Astrocyte of the spinal cord (primary cell): ENCODE measurements at regions not wholly inside any gene's neighbourhood (a gene's known extent, or its start where the extent isn't known, plus 50 kb on each side); places are given as distances from the start of the nearest gene placed in this dataset.

Experiments used
- DNase-seq: peaks from one replicate; pipeline ENCODE4 v3.0.0; 2011; ENCODE audit warnings: low read depth, low spot score
- H3K4me3 ChIP-seq: 2 replicates; pipeline ENCODE4 v1.5.1; 2011; ENCODE audit warnings: low read depth, mild to moderate bottlenecking, low read length, moderate library complexity
- in situ Hi-C: cut with HindIII; loops from 2 replicates; pipeline ENCODE4 v1.10.0; 2017; ENCODE audit warnings: low sequenced_read_pairs
- TF ChIP-seq, protein P1 (sequence below): IDR thresholded peaks from 2 replicates; pipeline ENCODE4 v1.5.1; 2012; ENCODE audit warnings: low read depth, mild to moderate bottlenecking, low read length, inconsistent platforms

DNA sequence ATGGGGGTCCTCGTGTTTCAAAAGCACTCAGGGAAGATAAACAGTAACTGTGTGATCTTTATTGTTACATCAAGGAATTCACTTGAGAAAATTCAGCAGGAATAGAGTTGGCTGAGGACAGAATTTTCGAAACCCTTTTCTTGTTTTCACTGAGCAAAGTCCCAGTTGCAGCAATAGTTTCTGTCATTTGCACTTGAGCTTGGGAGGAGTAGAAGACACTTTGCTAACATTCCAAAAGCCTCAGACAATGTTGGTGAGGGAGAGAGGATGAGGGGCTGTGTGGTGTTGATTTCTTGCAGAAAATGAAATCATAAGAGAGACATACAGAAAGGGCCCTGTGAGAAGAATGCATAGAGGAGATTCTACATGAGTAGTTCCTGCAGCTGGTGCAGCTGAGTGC lies 151.9 kb upstream of the DIPK2B start:
- in situ Hi-C loops: no loop called here
- TF ChIP-seq, protein P1, sequence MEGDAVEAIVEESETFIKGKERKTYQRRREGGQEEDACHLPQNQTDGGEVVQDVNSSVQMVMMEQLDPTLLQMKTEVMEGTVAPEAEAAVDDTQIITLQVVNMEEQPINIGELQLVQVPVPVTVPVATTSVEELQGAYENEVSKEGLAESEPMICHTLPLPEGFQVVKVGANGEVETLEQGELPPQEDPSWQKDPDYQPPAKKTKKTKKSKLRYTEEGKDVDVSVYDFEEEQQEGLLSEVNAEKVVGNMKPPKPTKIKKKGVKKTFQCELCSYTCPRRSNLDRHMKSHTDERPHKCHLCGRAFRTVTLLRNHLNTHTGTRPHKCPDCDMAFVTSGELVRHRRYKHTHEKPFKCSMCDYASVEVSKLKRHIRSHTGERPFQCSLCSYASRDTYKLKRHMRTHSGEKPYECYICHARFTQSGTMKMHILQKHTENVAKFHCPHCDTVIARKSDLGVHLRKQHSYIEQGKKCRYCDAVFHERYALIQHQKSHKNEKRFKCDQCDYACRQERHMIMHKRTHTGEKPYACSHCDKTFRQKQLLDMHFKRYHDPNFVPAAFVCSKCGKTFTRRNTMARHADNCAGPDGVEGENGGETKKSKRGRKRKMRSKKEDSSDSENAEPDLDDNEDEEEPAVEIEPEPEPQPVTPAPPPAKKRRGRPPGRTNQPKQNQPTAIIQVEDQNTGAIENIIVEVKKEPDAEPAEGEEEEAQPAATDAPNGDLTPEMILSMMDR: no peak
- no peak for DNase-seq
- no peak overlapping the region for H3K4me3 ChIP-seq

DNA sequence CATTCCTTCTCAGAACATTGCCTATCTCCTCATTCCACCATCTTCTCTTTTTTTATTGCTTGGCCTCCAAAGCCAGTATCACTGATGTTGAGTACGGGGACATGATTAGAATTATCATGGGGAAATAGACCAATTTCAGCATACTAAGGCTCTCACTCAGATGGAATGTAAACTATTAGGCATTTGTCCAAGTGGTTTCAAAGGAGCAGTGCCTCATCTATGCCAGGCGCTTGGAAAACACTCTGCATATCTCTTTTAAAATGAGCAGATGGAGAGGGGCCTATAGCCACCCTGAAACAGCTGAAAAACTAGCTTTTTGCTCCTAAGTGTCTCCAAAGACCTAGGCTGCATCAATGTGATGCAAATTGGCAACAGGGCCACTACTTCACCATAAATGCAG lies 150.8 kb upstream of the DIPK2B start:
- peak; percentile 60 for DNase-seq
- TF ChIP-seq, protein P1: no peak
- no peak overlapping the region for H3K4me3 ChIP-seq
- in situ Hi-C loops: no loop called here

DNA sequence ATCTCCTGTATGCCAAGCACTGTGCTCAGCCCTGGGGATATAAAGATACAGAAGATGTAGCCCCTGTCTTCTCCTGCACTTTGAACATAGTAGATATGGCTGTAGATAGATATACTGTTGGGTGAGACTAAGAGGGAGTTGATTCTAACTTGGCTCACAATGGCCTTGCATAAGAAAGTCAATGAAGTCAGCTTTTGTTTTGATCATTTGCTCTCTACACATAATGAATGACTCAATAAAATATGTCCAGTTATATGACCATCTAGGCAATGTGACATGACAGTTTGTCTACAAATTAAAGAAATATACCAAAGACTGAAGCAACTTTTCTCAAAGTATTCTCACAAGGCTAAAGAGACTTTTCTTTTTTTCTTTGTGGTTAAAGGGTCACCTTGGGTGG lies 147.6 kb upstream of the DIPK2B start:
- H3K4me3 ChIP-seq: no peak overlapping the region
- TF ChIP-seq, protein P1: no peak
- in situ Hi-C loops: no loop called here
- DNase-seq: no peak

DNA sequence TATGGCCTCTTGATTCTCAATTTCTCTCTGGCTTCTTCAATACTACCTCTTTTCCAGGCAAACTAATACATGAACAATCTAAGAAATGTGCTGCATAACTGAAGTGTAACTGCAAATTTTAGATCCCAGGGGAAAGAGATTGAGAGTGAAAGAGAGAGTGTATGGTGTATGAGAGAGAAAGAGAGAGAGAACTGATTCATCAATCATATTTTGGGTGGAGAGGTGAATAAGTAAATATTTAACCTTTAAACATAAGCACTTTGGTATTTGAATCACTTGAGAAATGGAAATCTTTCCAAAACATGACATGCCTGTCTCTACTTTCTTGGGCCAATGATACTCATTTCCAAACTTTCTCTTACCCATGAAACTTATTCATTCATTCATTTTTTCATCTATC lies 147.2 kb upstream of the DIPK2B start:
- peak; percentile 22 for DNase-seq
- TF ChIP-seq, protein P1: no peak
- no peak overlapping the region for H3K4me3 ChIP-seq
- in situ Hi-C loops: no loop called here

DNA sequence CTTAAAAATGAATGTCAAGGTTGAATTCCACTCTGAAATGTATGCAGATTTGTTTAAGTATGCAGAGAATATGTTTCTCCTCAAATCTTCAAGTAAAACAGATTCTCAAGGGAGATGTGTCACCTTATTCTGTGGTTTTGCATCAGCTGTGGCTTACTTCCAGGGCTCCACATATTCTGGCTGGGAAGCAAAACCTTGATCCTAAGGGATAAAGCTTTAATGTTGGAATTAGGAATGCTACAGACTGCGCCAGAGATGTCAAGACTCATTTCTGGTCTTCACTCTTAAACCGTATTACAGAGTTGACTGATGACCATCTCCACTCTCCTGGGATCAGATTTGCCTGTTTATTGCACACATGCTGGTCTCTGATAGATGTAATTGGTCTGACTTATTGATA lies 143.9 kb upstream of the DIPK2B start:
- H3K4me3 ChIP-seq: no peak overlapping the region
- peak; percentile 51 for DNase-seq
- TF ChIP-seq, protein P1: no peak
- in situ Hi-C loops: no loop called here

DNA sequence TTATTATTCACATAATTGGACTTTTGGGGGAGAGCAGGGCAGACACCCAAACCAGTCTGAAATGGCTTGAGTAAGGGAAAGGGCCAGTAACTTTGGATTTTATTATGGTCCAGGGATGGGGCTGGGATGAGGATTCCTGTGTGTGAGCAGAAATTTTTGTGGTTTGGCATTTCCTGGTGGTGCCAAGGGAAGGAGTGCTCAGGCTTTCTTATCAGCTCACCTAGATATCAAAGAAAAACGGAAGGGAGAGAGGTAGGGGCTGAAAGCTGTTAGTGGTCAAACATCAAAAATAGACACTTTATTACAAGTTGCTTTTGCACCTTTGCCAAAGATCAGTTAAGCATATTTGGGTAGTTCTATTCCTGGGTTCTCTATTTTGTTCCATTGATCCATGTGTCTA lies 128.5 kb upstream of the DIPK2B start:
- DNase-seq: no peak
- in situ Hi-C loops: no loop called here
- TF ChIP-seq, protein P1: no peak
- no peak overlapping the region for H3K4me3 ChIP-seq

DNA sequence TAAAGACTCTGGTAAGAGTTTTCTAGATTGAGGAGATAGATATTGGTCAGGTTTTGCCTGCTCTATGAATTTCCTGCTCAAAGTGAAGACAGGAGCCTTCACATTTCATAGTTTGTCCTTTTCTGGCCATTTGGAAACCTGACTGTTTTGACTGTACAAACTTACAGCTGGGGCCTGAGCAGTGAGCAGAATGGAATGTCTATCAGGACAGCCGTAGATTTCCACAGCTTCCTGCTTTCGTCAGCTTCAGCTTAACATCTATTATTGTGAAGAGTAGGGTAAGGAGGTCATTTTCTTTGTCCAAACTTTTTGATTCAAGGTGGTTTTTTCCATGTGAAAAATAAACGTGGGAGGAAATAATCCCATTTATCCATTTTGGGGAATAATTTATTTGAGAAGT lies 124.3 kb upstream of the DIPK2B start:
- TF ChIP-seq, protein P1: no peak
- H3K4me3 ChIP-seq: no peak overlapping the region
- peak; percentile 23 for DNase-seq
- in situ Hi-C loops: no loop called here
